ENCODE measurements at regions not wholly inside any gene's neighbourhood (a gene's known extent, or its start where the extent isn't known, plus 50 kb on each side); places are given as distances from the start of the nearest gene placed in this dataset.

DNA sequence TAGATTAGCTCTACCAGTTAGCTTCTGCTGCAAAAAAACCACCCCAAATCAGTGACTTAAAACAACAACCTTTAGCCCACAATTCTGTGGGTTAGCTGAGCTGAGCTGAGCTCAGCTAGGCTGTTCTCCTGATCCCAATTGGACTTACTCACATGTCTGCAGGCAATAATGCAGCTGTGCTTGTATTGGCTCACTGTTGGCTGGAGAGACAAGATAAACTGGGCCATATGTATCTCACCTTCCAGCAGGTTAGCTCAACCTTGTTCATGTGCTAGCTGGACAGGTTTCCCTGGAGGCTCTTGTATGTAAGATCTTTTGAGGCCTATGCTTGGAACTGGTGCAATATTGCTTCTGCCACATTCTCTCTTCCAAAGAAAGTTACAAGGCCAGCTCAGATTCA, 261.5 kb upstream of the ADGRL3 start:
- Histone ChIP-seq H3K14ac (ENCODE audit: insufficient read depth, low read length) (no peak overlapping the region), H3K9ac (ENCODE audit: extremely low read depth, insufficient read length, low read length) (no peak overlapping the region), H2BK5ac (ENCODE audit: insufficient read length, low read length) (no peak overlapping the region), H2AFZ (ENCODE audit: low read length) (no peak overlapping the region), H3K79me2 (ENCODE audit: insufficient read depth, low read length) (no peaks in the 10 kb centered on the region), H3K9me3 (ENCODE audit: control insufficient read depth, low read depth, low read length) (no peaks in the 10 kb centered on the region), H3K18ac (ENCODE audit: insufficient read length, low read depth, low read length) (no peak overlapping the region), H2BK15ac (ENCODE audit: low read depth, low read length) (no peak overlapping the region), H2BK12ac (ENCODE audit: insufficient read length, low read depth, low read length) (no peak overlapping the region), H2AK5ac (ENCODE audit: insufficient read length, low read length) (no peak overlapping the region), H3K4me2 (ENCODE audit: insufficient read depth, insufficient read length, low read length) (no peak overlapping the region), H3K56ac (ENCODE audit: insufficient read length, low read depth, low read length) (no peak overlapping the region), H3K4me1 (ENCODE audit: insufficient read depth, low read length) (no peaks in the 10 kb centered on the region), H4K8ac (replicated peaks; ENCODE audit: insufficient read length, low read depth, low read length) (no peak overlapping the region), H2BK120ac (ENCODE audit: low read depth, low read length, poor library complexity, severe bottlenecking) (no peak overlapping the region), H2BK20ac (ENCODE audit: low read depth, low read length, poor library complexity, severe bottlenecking) (no peak overlapping the region), H4K91ac (ENCODE audit: insufficient read length, low read depth, low read length) (no peak overlapping the region), H3K27me3 (ENCODE audit: insufficient read depth, low read length) (no peaks in the 10 kb centered on the region; the same call in 1 of the 2 replicates), H3K79me1 (ENCODE audit: insufficient read depth, low read depth, low read length, poor library complexity, severe bottlenecking) (no peaks in the 10 kb centered on the region), H4K20me1 (ENCODE audit: control insufficient read depth, insufficient read depth, insufficient read length) (no peaks in the 10 kb centered on the region), H3K27ac (ENCODE audit: insufficient read length, low read depth, low read length) (no peak overlapping the region), H3K23ac (ENCODE audit: insufficient read length, low read depth, low read length) (no peak overlapping the region), H3K4ac (ENCODE audit: low read depth, low read length) (no peak overlapping the region), H3T11ph (ENCODE audit: low read length) (no peak overlapping the region), H3K23me2 (ENCODE audit: insufficient read length, low read depth, low read length, poor library complexity, severe bottlenecking) (no peaks in the 10 kb centered on the region), H4K5ac (ENCODE audit: insufficient read length, low read depth, low read length) (no peak overlapping the region)
- Mint-ChIP-seq H3K4me1 (peaks cover 7% of the 10 kb centered on the region in 2 experiments), H3K4me3 (no peak overlapping the region), H3K36me3 (ENCODE audit: insufficient read depth in 1 of 3, low read depth in 3 of 3) (no peaks in the 10 kb centered on the region), H3K27ac (no peak overlapping the region), H3K27me3 (ENCODE audit: low read depth) (no peaks in the 10 kb centered on the region), H3K9me3 (no peaks in the 10 kb centered on the region)
- TF ChIP-seq, protein P1, sequence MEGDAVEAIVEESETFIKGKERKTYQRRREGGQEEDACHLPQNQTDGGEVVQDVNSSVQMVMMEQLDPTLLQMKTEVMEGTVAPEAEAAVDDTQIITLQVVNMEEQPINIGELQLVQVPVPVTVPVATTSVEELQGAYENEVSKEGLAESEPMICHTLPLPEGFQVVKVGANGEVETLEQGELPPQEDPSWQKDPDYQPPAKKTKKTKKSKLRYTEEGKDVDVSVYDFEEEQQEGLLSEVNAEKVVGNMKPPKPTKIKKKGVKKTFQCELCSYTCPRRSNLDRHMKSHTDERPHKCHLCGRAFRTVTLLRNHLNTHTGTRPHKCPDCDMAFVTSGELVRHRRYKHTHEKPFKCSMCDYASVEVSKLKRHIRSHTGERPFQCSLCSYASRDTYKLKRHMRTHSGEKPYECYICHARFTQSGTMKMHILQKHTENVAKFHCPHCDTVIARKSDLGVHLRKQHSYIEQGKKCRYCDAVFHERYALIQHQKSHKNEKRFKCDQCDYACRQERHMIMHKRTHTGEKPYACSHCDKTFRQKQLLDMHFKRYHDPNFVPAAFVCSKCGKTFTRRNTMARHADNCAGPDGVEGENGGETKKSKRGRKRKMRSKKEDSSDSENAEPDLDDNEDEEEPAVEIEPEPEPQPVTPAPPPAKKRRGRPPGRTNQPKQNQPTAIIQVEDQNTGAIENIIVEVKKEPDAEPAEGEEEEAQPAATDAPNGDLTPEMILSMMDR (conservative IDR thresholded peaks at IDR 0.05) = no peak
- DNase-seq = no peak

Measured in H9 (cell line).